ENCODE measurements at regions not wholly inside any gene's neighbourhood (a gene's known extent, or its start where the extent isn't known, plus 50 kb on each side); places are given as distances from the start of the nearest gene placed in this dataset.

DNA sequence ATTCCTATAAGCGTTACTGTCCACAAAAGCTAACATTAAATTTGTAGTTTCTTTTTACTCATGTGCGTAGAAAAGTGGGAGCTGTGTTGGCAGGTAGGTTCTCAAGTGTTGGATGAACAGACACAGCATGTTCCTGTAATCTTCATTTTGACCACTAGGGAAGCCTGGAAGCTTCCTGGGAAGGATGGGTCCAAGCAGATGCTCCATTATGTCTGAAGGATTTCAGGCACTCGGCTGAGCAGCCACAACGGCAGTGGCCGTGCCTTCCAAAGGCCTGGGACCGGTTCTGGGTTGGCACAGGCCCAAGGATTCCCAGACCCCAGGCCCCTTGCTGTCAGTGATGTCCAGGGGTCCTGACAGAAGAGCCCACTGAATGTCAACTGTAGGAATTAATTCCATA, 386.3 kb downstream of the TNS3 start:
- no peak overlapping the region for H4K91ac ChIP-seq (ENCODE audit: insufficient read depth, low read depth, low read length)
- no peak overlapping the region for H2BK120ac ChIP-seq (ENCODE audit: low read depth, low read length)
- H3K9me3 ChIP-seq (ENCODE audit: control insufficient read depth, insufficient read depth, low read length) = no peaks in the 10 kb centered on the region
- no peaks in the 10 kb centered on the region for H3K4me1 ChIP-seq (ENCODE audit: control insufficient read depth, insufficient read depth, low read length)
- CTCF ChIA-PET = no interaction called here
- H2BK15ac ChIP-seq (ENCODE audit: low read depth, low read length) = no peak overlapping the region
- intact Hi-C loops (cut with micrococcal nuclease) = no loop called here
- no peak overlapping the region for H3K4me3 ChIP-seq (ENCODE audit: insufficient read depth, low read depth, low read length)
- no peaks in the 10 kb centered on the region for H3K79me1 ChIP-seq (ENCODE audit: low read depth in 1 of 2, low read length in 2 of 2)
- H2AFZ ChIP-seq (replicated peaks; ENCODE audit: low read length, poor library complexity) = no peak overlapping the region
- peaks cover 57% of the 10 kb centered on the region for H3K27me3 ChIP-seq (ENCODE audit: control insufficient read depth, insufficient read depth, low read length)
- no peak overlapping the region for H3K23ac ChIP-seq (ENCODE audit: low read depth, low read length)
- no peak overlapping the region for H3K27ac ChIP-seq (ENCODE audit: insufficient read depth, low read length)
- POLR2A ChIA-PET (ENCODE audit: unreplicated experiment) = no interaction called here
- TF ChIP-seq CHD1 (IDR thresholded peaks at IDR 0.05; ENCODE audit: low read depth, low read length) = no peak
- TF ChIP-seq, protein P1, sequence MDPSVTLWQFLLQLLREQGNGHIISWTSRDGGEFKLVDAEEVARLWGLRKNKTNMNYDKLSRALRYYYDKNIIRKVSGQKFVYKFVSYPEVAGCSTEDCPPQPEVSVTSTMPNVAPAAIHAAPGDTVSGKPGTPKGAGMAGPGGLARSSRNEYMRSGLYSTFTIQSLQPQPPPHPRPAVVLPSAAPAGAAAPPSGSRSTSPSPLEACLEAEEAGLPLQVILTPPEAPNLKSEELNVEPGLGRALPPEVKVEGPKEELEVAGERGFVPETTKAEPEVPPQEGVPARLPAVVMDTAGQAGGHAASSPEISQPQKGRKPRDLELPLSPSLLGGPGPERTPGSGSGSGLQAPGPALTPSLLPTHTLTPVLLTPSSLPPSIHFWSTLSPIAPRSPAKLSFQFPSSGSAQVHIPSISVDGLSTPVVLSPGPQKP (IDR thresholded peaks at IDR 0.05; ENCODE audit: borderline replicate concordance, low read depth, low read length) = no peak
- TF ChIP-seq, protein P2, sequence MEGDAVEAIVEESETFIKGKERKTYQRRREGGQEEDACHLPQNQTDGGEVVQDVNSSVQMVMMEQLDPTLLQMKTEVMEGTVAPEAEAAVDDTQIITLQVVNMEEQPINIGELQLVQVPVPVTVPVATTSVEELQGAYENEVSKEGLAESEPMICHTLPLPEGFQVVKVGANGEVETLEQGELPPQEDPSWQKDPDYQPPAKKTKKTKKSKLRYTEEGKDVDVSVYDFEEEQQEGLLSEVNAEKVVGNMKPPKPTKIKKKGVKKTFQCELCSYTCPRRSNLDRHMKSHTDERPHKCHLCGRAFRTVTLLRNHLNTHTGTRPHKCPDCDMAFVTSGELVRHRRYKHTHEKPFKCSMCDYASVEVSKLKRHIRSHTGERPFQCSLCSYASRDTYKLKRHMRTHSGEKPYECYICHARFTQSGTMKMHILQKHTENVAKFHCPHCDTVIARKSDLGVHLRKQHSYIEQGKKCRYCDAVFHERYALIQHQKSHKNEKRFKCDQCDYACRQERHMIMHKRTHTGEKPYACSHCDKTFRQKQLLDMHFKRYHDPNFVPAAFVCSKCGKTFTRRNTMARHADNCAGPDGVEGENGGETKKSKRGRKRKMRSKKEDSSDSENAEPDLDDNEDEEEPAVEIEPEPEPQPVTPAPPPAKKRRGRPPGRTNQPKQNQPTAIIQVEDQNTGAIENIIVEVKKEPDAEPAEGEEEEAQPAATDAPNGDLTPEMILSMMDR (conservative IDR thresholded peaks at IDR 0.05; ENCODE audit: low read depth, low read length) = no peak
- TF ChIP-seq NFE2L2 (IDR thresholded peaks at IDR 0.05; ENCODE audit: low read depth, low read length) = no peak
- TF ChIP-seq FOS (IDR thresholded peaks at IDR 0.05; ENCODE audit: low read depth, low read length) = no peak
- TF ChIP-seq BHLHE40 (IDR thresholded peaks at IDR 0.05; ENCODE audit: low read depth, low read length) = no peak
- TF ChIP-seq POLR2A (IDR thresholded peaks at IDR 0.05; ENCODE audit: low read depth, low read length) = no peak
- TF ChIP-seq, protein P3, sequence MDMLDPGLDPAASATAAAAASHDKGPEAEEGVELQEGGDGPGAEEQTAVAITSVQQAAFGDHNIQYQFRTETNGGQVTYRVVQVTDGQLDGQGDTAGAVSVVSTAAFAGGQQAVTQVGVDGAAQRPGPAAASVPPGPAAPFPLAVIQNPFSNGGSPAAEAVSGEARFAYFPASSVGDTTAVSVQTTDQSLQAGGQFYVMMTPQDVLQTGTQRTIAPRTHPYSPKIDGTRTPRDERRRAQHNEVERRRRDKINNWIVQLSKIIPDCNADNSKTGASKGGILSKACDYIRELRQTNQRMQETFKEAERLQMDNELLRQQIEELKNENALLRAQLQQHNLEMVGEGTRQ (IDR thresholded peaks at IDR 0.05; ENCODE audit: low read depth, low read length) = no peak
- no peak for TF ChIP-seq MAFK (IDR thresholded peaks at IDR 0.05; ENCODE audit: low read depth, low read length)
- TF ChIP-seq RAD21 (IDR thresholded peaks at IDR 0.05; ENCODE audit: low read length) = no peak
- TF ChIP-seq RCOR1 (IDR thresholded peaks at IDR 0.05; ENCODE audit: insufficient replicate concordance, low read length) = no peak
- no peak for TF ChIP-seq SMC3 (IDR thresholded peaks at IDR 0.05; ENCODE audit: low read depth, low read length)
- no peak for TF ChIP-seq MAZ (IDR thresholded peaks at IDR 0.05; ENCODE audit: borderline replicate concordance, low read depth, low read length)
- BruUV-seq (replicated peaks) = no TSS peak
- H4K8ac ChIP-seq (ENCODE audit: low read depth in 2 of 2, low read length in 2 of 2) = no peak overlapping the region
- no peak overlapping the region for H2AK5ac ChIP-seq (ENCODE audit: low read depth, low read length)
- no peak overlapping the region for H2BK5ac ChIP-seq (ENCODE audit: low read depth, low read length, poor library complexity, severe bottlenecking)
- H4K5ac ChIP-seq (ENCODE audit: low read depth, low read length) = no peak overlapping the region
- H4K20me1 ChIP-seq (ENCODE audit: insufficient read depth, low read length) = no peaks in the 10 kb centered on the region
- no peak overlapping the region for H3K9ac ChIP-seq (ENCODE audit: low read depth, low read length)
- DNase-seq (no peak), ATAC-seq (ENCODE audit: low read depth) (no peak)
- no peak overlapping the region for H3K56ac ChIP-seq (ENCODE audit: extremely low read depth, insufficient read depth, low read length)
- H3K4me2 ChIP-seq (ENCODE audit: low read depth, low read length) = no peak overlapping the region
- H2AK9ac ChIP-seq (replicated peaks; ENCODE audit: low read depth, low read length, poor library complexity) = no peak overlapping the region
- H3K36me3 ChIP-seq (ENCODE audit: control insufficient read depth, insufficient read depth, low read length) = no peaks in the 10 kb centered on the region
- H2BK20ac ChIP-seq (ENCODE audit: low read depth, low read length) = no peak overlapping the region
- no CpG with 5 or more reads among the region's 6 CpGs for WGBS, 2 experiments (ENCODE audit: extremely low coverage in 2 of 2, insufficient read length in 1 of 2)
- no peak overlapping the region for H3K14ac ChIP-seq (replicated peaks; ENCODE audit: low read depth, low read length)
- in situ Hi-C loops (cut with MboI; ENCODE audit: low sequenced_read_pairs) = no loop called here
- dilution Hi-C loops (cut with HindIII; ENCODE audit: low sequenced_read_pairs, unreplicated experiment) = no loop called here
- H3K9me1 ChIP-seq (ENCODE audit: insufficient read depth, low read length) = no peaks in the 10 kb centered on the region; the same call in 1 of the 2 replicates
- H3K18ac ChIP-seq (ENCODE audit: low read depth, low read length) = no peak overlapping the region
- H3K4ac ChIP-seq (ENCODE audit: low read depth, low read length) = no peak overlapping the region

Measured in IMR-90 (cell line).